ENCODE measurements at regions not wholly inside any gene's neighbourhood (a gene's known extent, or its start where the extent isn't known, plus 50 kb on each side); places are given as distances from the start of the nearest gene placed in this dataset.

DNA sequence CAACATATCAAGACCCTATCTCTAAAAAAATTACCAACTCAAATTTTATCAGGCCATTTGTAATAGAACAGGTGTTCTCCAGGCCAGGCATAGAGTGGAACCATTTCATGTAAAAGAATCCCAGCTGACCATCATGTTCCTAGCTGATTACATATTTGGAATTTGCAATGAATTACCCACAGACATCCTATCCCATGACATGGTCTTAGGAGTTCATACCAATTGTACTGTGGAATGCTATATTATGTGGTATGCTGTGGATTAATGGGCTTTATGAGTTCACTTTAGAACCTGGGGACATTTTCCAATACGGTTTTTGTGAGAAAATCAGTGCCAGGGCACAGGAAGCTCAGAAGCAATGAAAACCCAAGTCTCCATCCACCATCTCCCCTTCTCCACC, 110.3 kb downstream of the ZNF281 start:
- TF ChIP-seq, protein P1, sequence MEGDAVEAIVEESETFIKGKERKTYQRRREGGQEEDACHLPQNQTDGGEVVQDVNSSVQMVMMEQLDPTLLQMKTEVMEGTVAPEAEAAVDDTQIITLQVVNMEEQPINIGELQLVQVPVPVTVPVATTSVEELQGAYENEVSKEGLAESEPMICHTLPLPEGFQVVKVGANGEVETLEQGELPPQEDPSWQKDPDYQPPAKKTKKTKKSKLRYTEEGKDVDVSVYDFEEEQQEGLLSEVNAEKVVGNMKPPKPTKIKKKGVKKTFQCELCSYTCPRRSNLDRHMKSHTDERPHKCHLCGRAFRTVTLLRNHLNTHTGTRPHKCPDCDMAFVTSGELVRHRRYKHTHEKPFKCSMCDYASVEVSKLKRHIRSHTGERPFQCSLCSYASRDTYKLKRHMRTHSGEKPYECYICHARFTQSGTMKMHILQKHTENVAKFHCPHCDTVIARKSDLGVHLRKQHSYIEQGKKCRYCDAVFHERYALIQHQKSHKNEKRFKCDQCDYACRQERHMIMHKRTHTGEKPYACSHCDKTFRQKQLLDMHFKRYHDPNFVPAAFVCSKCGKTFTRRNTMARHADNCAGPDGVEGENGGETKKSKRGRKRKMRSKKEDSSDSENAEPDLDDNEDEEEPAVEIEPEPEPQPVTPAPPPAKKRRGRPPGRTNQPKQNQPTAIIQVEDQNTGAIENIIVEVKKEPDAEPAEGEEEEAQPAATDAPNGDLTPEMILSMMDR (conservative IDR thresholded peaks at IDR 0.05 in 1 of 2, IDR thresholded peaks at IDR 0.05 in 1 of 2; ENCODE audit: low read depth in 1 of 2, low read length in 2 of 2) = no peak
- TF ChIP-seq EZH2 (IDR thresholded peaks at IDR 0.05; ENCODE audit: low read length, missing control alignments) = no peak

Data from fibroblast of lung (primary cell).